Pancreas (tissue), 10 donors: ENCODE measurements at regions not wholly inside any gene's neighbourhood (a gene's known extent, or its start where the extent isn't known, plus 50 kb on each side); places are given as distances from the start of the nearest gene placed in this dataset.

Experiments used
- ATAC-seq, 4 donors: fragments of 200-7000 bp; cut with Tn5 transposase; one replicate each; pipeline versions ENCODE4 v1.8.0 to v1.9.1; 2020; ENCODE audit warnings: mild to moderate bottlenecking in 4 of 4, moderate library complexity in 4 of 4
- DNase-seq, 6 donors: peaks; one replicate each; pipeline ENCODE4 v3.0.0-alpha.2; 2020
- FAIRE-seq: peaks from 2 replicates; lab custom pipeline; 2012; peaks lifted over from hg19 to GRCh38; lab: Jason Lieb, UNC
- H3K27ac ChIP-seq, 4 donors: fragments of 200-600 bp; sonication (generic); 1 replicate in 3 of 4; 2 replicates in 1 of 4; pipeline versions ENCODE4 v1.5.0 to v1.8.0; 2020
- H3K27me3 ChIP-seq, 4 donors: fragments of 200-600 bp; one replicate each; pipeline ENCODE4 v1.8.0; 2021
- H3K36me3 ChIP-seq, 3 donors: fragments of 200-600 bp; sonication (generic) in 1 of 3; one replicate each; pipeline versions ENCODE4 v1.5.0 to v1.8.0; 2020 to 2021
- H3K4me1 ChIP-seq, 3 donors: fragments of 200-600 bp; one replicate each; pipeline ENCODE4 v1.8.0; 2021
- H3K4me3 ChIP-seq, 4 donors: fragments of 200-600 bp; sonication (generic) in 2 of 4; one replicate each; pipeline versions ENCODE4 v1.5.0 to v1.8.0; 2020 to 2021
- H3K9me3 ChIP-seq, 4 donors: fragments of 200-600 bp; one replicate each; pipeline ENCODE4 v1.8.0; 2021
- WGBS, 2 donors: extraction: QIAGEN DNeasy Blood & Tissue Kit; methylation state at CpG; one replicate each; pipeline ENCODE4 v1.1.7; 2013; 5-methylcytosine and 5-hydroxymethylcytosine counted together
- intact Hi-C, 3 donors: fragments of 100-400 bp; cut with DNase I; formaldehyde crosslinking; loops; one replicate each; pipeline versions ENCODE4 v1.11.1 to v1.14.2; 2022
- TF ChIP-seq, protein P1 (sequence below), 4 donors: fragments of 200-600 bp; sonication (generic) in 3 of 4; IDR thresholded peaks; one replicate each; pipeline versions ENCODE4 v1.5.0 to v1.8.0; 2021; ENCODE audit warnings: antibody characterized with exemption in 4 of 4
- donor health status: healthy with polysubstance abuse.
- donor health status: DM: no; HTN: no; CAD: no; lungs with moderate emphysema.
- donor health status: DM: no; HTN: no; CAD: no.
- donor health status: control.
- donor health status: control.
- donor health status: Bipolar disorder and iron deficiency.
- donor health status: DM: yes; HTN: yes; CAD: no.
- donor health status: DM: no; HTN: no; CAD: no.
- donor health status: DM: no; HTN: no; CAD: no.
- donor health status: DM: yes; HTN: yes; CAD: no.

DNA sequence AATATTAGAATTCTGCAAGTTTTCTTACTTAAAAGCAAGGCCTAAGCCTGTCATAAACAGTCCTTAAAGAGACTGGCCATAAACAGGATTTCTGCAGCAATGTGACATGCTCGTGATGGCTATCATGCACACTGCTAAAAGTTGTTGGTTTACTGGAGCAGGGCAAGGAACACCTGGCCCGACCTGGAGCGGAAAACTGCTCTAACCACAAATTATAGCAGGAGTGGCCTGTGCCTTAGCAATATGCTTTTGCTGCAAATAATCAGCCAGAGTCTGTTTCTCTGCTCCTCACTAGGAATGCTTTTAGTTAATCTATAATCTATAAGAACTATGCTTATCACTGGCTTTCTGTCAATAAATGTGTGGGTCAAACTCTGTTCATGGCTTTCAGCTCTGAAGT, 322.9 kb upstream of the RPS23 start:
- FAIRE-seq = no peak
- no peak for DNase-seq
- no peak overlapping the region for H3K4me3 ChIP-seq
- H3K27me3 ChIP-seq = no peaks in the 10 kb centered on the region
- TF ChIP-seq, protein P1, sequence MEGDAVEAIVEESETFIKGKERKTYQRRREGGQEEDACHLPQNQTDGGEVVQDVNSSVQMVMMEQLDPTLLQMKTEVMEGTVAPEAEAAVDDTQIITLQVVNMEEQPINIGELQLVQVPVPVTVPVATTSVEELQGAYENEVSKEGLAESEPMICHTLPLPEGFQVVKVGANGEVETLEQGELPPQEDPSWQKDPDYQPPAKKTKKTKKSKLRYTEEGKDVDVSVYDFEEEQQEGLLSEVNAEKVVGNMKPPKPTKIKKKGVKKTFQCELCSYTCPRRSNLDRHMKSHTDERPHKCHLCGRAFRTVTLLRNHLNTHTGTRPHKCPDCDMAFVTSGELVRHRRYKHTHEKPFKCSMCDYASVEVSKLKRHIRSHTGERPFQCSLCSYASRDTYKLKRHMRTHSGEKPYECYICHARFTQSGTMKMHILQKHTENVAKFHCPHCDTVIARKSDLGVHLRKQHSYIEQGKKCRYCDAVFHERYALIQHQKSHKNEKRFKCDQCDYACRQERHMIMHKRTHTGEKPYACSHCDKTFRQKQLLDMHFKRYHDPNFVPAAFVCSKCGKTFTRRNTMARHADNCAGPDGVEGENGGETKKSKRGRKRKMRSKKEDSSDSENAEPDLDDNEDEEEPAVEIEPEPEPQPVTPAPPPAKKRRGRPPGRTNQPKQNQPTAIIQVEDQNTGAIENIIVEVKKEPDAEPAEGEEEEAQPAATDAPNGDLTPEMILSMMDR (IDR thresholded peaks at IDR 0.05) = no peak
- H3K27ac ChIP-seq = no peak overlapping the region
- intact Hi-C loops = no loop called here
- H3K9me3 ChIP-seq = no peaks in the 10 kb centered on the region
- H3K36me3 ChIP-seq = no peaks in the 10 kb centered on the region
- no peaks in the 10 kb centered on the region for H3K4me1 ChIP-seq
- WGBS, 2 donors = 47 to 62% methylated on average over 3 of the region's 3 CpGs
- no peak for ATAC-seq

DNA sequence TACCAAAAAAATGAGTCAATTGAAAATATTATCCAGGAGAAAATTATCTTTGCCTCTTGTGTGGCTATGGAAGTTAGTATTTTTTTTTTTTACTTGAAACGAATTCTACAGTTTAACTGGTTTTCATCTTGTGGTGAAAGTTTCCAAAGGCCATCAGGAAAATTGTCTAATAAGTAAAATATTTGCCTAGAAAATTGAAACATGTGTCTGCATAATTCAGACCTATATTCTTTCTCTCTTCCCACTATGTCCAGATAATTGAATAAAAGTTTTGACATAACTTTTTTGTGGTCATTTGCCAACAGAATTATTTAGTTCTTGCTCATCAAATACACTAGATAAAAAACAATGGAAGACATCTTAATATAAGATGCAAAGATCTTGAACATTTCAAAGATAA, 321.5 kb upstream of the RPS23 start:
- Histone ChIP-seq H3K27ac (no peak overlapping the region), H3K4me3 (no peak overlapping the region), H3K36me3 (no peaks in the 10 kb centered on the region), H3K4me1 (peaks cover 0 to 4% (median 0%) of the 10 kb centered on the region in 3 donors), H3K27me3 (no peaks in the 10 kb centered on the region), H3K9me3 (no peaks in the 10 kb centered on the region)
- intact Hi-C loops = no loop called here
- 57 to 66% methylated on average over 1 of the region's 1 CpG for WGBS, 2 donors
- DNase-seq (no peak), ATAC-seq (no peak), FAIRE-seq (no peak)
- TF ChIP-seq, protein P1 (IDR thresholded peaks at IDR 0.05) = no peak

DNA sequence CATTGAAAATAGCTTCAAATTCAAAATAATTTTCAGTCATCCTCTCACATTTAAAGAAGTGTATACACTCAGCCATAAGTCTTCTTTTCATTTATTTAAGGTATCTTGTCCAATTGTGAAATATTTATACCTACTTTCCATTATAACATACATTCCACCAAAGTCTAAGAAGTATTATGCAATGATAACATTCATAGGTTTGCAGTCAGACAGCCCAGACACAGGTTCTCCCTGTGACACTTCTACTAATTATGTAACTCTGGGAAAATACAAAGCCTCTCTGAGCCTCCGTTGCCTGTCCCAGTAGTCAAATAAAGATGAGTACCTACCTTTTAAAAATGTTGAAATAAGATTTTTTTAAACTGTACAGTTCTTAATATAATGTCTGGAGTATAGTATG, 320.9 kb upstream of the RPS23 start:
- H3K27ac ChIP-seq = no peak overlapping the region
- H3K4me3 ChIP-seq = no peak overlapping the region
- H3K4me1 ChIP-seq = peaks cover 0 to 4% (median 0%) of the 10 kb centered on the region in 3 donors
- intact Hi-C loops = no loop called here
- TF ChIP-seq, protein P1 (IDR thresholded peaks at IDR 0.05) = no peak
- 72 to 74% methylated on average over 1 of the region's 1 CpG for WGBS, 2 donors
- ATAC-seq (no peak), FAIRE-seq (no peak), DNase-seq (no peak)
- no peaks in the 10 kb centered on the region for H3K9me3 ChIP-seq
- H3K27me3 ChIP-seq = no peaks in the 10 kb centered on the region
- H3K36me3 ChIP-seq = no peaks in the 10 kb centered on the region

DNA sequence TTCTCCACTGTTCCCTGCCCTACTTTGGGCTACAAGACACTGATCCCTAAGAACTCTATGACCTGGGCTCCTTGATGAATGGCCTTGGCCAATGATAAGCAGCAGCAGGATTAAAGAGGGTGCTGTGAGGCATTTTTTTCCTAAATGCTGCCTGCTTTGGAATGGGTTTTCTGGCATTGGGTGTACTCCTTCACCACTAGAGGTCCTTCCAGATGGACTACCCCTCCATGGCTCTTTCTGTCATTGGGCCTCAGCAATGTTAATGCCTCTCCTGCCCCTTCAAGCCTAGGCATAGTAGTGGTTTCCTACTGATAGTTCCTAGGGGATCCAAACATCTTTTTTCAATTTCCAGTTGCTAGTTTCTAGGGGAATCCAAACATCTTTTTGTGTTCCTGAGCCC, 319.3 kb upstream of the RPS23 start:
- Histone ChIP-seq H3K36me3 (no peaks in the 10 kb centered on the region), H3K9me3 (no peaks in the 10 kb centered on the region), H3K27me3 (no peaks in the 10 kb centered on the region), H3K4me3 (no peak overlapping the region), H3K27ac (no peak overlapping the region), H3K4me1 (peaks cover 0 to 4% (median 0%) of the 10 kb centered on the region in 3 donors)
- TF ChIP-seq, protein P1 (IDR thresholded peaks at IDR 0.05) = no peak
- ATAC-seq = no peak
- intact Hi-C loops = no loop called here
- DNase-seq = no peak
- no peak for FAIRE-seq

DNA sequence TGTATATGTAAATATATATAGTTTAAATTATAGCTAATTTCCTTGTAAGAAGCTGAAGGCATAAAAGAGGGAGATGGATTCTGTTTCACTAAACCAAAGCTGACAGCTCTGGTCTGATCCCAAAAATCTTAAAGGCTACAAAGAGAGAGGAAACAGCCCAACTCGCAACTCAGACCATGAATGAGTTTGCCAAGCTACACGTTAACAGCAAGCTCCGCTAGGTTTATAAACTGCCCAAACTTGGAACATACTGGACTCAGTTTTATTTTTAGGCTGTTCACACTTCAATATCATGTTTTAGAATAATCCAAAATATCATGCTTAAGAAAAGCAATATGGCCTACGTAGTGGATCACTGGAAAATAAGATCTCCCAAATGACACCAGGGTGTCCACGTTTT, 318.3 kb upstream of the RPS23 start:
- ATAC-seq (no peak), FAIRE-seq (no peak), DNase-seq (no peak)
- TF ChIP-seq, protein P1 (IDR thresholded peaks at IDR 0.05) = no peak
- no peaks in the 10 kb centered on the region for H3K9me3 ChIP-seq
- H3K36me3 ChIP-seq = no peaks in the 10 kb centered on the region
- H3K27ac ChIP-seq = no peak overlapping the region
- H3K4me1 ChIP-seq = peaks cover 0 to 4% (median 0%) of the 10 kb centered on the region in 3 donors
- WGBS, 2 donors = 89 to 93% methylated on average over 5 of the region's 5 CpGs
- H3K27me3 ChIP-seq = no peaks in the 10 kb centered on the region
- intact Hi-C loops = no loop called here
- H3K4me3 ChIP-seq = no peak overlapping the region
